Caco-2 (cell line): ENCODE measurements at regions not wholly inside any gene's neighbourhood (a gene's known extent, or its start where the extent isn't known, plus 50 kb on each side); places are given as distances from the start of the nearest gene placed in this dataset.

Experiments
- BruUV-seq: library from RNA; stranded (reverse); fragments of 400-500 nt; replicated peaks from 2 replicates; lab custom pipeline; 2021; lab: Mats Ljungman, UMichigan
- CTCF ChIA-PET: fragments of 300-600 bp; sonication (Branson Sonifier 250); formaldehyde crosslinking; loops from one replicate; lab custom pipeline; 2022; ENCODE audit warnings: antibody characterized with exemption; lab: Charles Lee
- POLR2A ChIA-PET: fragments of 300-600 bp; sonication (Branson Sonifier 250); formaldehyde crosslinking; loops from one replicate; lab custom pipeline; 2022; ENCODE audit warnings: antibody characterized with exemption; lab: Charles Lee
- DNase-seq, 2 experiments: peaks; one replicate each; pipeline versions ENCODE4 v3.0.0 to v3.0.0-alpha.2; 2020 to 2022
- H3K27me3 ChIP-seq: replicated peaks from 2 replicates; pipeline ENCODE4 v1.6.0; 2011; ENCODE audit warnings: low read length; ENCODE audit not compliant: control insufficient read depth, insufficient read depth
- H3K36me3 ChIP-seq: 2 replicates; pipeline ENCODE4 v1.5.1; 2011; ENCODE audit warnings: low read length; ENCODE audit not compliant: control insufficient read depth, insufficient read depth
- H3K4me1 ChIP-seq: fragments of 250-450 bp; sonication (Bioruptor Pico); 2 replicates; pipeline ENCODE4 v1.5.1; 2020; ENCODE audit warnings: mild to moderate bottlenecking
- H3K4me3 ChIP-seq: 2 replicates; pipeline ENCODE4 v1.5.1; 2011; ENCODE audit warnings: low read depth, mild to moderate bottlenecking, control low read depth, low read length
- H3K9me3 ChIP-seq: fragments of 250-450 bp; sonication (Bioruptor Pico); 2 replicates; pipeline ENCODE4 v1.5.1; 2020; ENCODE audit warnings: mild to moderate bottlenecking, moderate library complexity
- H3K27ac Mint-ChIP-seq: one replicate; pipeline ENCODE4 v1.8.0; 2022; ENCODE audit warnings: mixed read lengths; ENCODE audit not compliant: unreplicated experiment
- H3K27me3 Mint-ChIP-seq: one replicate; pipeline ENCODE4 v1.8.0; 2022; ENCODE audit warnings: mixed read lengths; ENCODE audit not compliant: insufficient read depth, unreplicated experiment
- H3K36me3 Mint-ChIP-seq: one replicate; pipeline ENCODE4 v1.8.0; 2022; ENCODE audit warnings: mild to moderate bottlenecking, mixed read lengths; ENCODE audit not compliant: insufficient read depth, unreplicated experiment
- H3K4me1 Mint-ChIP-seq: one replicate; pipeline ENCODE4 v1.8.0; 2022; ENCODE audit warnings: low read depth, mixed read lengths; ENCODE audit not compliant: unreplicated experiment
- H3K4me3 Mint-ChIP-seq: one replicate; pipeline ENCODE4 v1.8.0; 2022; ENCODE audit warnings: mild to moderate bottlenecking, moderate library complexity, mixed read lengths; ENCODE audit not compliant: unreplicated experiment
- H3K9me3 Mint-ChIP-seq: one replicate; pipeline ENCODE4 v1.8.0; 2022; ENCODE audit warnings: mixed read lengths; ENCODE audit not compliant: unreplicated experiment
- CTCF ChIP-seq, 2 experiments: fragments of 200-600 bp in 1 of 2; IDR thresholded peaks; 1 replicate in 1 of 2; 2 replicates in 1 of 2; pipeline versions ENCODE4 v1.5.1 to v1.8.0; 2011 to 2022; ENCODE audit warnings: antibody characterized with exemption in 1 of 2, control low read depth in 1 of 2, inconsistent platforms in 1 of 2, low read depth in 1 of 2, low read length in 1 of 2, mild to moderate bottlenecking in 1 of 2, moderate library complexity in 1 of 2; ENCODE audit not compliant: insufficient read depth in 1 of 2, severe bottlenecking in 1 of 2, unreplicated experiment in 1 of 2
- intact Hi-C: fragments of 100-400 bp; cut with micrococcal nuclease; formaldehyde crosslinking; loops from one replicate; pipeline ENCODE4 v1.10.0; 2022; ENCODE audit not compliant: unreplicated experiment

- DNase-seq: no peak
- H3K4me1 Mint-ChIP-seq: no peaks in the 10 kb centered on the region
- no peaks in the 10 kb centered on the region for H3K9me3 Mint-ChIP-seq
- no peaks in the 10 kb centered on the region for H3K27me3 Mint-ChIP-seq
- BruUV-seq: no TSS peak
- H3K4me1 ChIP-seq: no peaks in the 10 kb centered on the region
- POLR2A ChIA-PET: no interaction called here
- no peaks in the 10 kb centered on the region for H3K36me3 ChIP-seq
- no peak overlapping the region for H3K27ac Mint-ChIP-seq
- no peak overlapping the region for H3K4me3 Mint-ChIP-seq
- no peaks in the 10 kb centered on the region for H3K9me3 ChIP-seq
- TF ChIP-seq CTCF (IDR thresholded peaks at IDR 0.05; ENCODE audit: insufficient read depth in 1 of 2, low read depth in 1 of 2, low read length in 1 of 2, severe bottlenecking in 1 of 2, unreplicated experiment in 1 of 2): no peak
- no peaks in the 10 kb centered on the region for H3K36me3 Mint-ChIP-seq
- H3K27me3 ChIP-seq: no peaks in the 10 kb centered on the region
- H3K4me3 ChIP-seq: no peak overlapping the region
- CTCF ChIA-PET: no interaction called here
- intact Hi-C loops: no loop called here
These were observed 578.3 kb upstream of the FRG1 start for GRCh38 chr4:189362364-189362763.

- intact Hi-C loops: no loop called here
- DNase-seq: no peak
- no peaks in the 10 kb centered on the region for H3K4me1 Mint-ChIP-seq
These were observed 576.6 kb upstream of the FRG1 start for GRCh38 chr4:189364032-189364449.

GRCh38 chr4:189365451-189365850 is 575.2 kb upstream of the FRG1 start:
- CTCF ChIA-PET: no interaction called here
- no peaks in the 10 kb centered on the region for H3K9me3 Mint-ChIP-seq

More at GRCh38 chr4:189364032-189364449, 576.6 kb upstream of the FRG1 start:
- Mint-ChIP-seq H3K4me3 (no peak overlapping the region), H3K27me3 (no peaks in the 10 kb centered on the region), H3K27ac (no peak overlapping the region), H3K36me3 (no peaks in the 10 kb centered on the region), H3K9me3 (no peaks in the 10 kb centered on the region)
- H3K36me3 ChIP-seq: no peaks in the 10 kb centered on the region
- ChIA-PET CTCF (no interaction called here), POLR2A (no interaction called here)
- no peak overlapping the region for H3K4me3 ChIP-seq
- H3K9me3 ChIP-seq: no peaks in the 10 kb centered on the region
- H3K27me3 ChIP-seq: no peaks in the 10 kb centered on the region
- BruUV-seq: no TSS peak
- TF ChIP-seq CTCF (IDR thresholded peaks at IDR 0.05; ENCODE audit: insufficient read depth in 1 of 2, low read depth in 1 of 2, low read length in 1 of 2, severe bottlenecking in 1 of 2, unreplicated experiment in 1 of 2): no peak
- H3K4me1 ChIP-seq: no peaks in the 10 kb centered on the region

More at GRCh38 chr4:189365451-189365850, 575.2 kb upstream of the FRG1 start:
- Mint-ChIP-seq H3K4me3 (no peak overlapping the region), H3K36me3 (no peaks in the 10 kb centered on the region), H3K4me1 (no peaks in the 10 kb centered on the region), H3K27me3 (no peaks in the 10 kb centered on the region), H3K27ac (no peak overlapping the region)
- no peak for DNase-seq
- Histone ChIP-seq H3K4me3 (no peak overlapping the region), H3K27me3 (no peaks in the 10 kb centered on the region), H3K36me3 (no peaks in the 10 kb centered on the region), H3K4me1 (no peaks in the 10 kb centered on the region), H3K9me3 (no peaks in the 10 kb centered on the region)
- POLR2A ChIA-PET: no interaction called here
- TF ChIP-seq CTCF (IDR thresholded peaks at IDR 0.05; ENCODE audit: insufficient read depth in 1 of 2, low read depth in 1 of 2, low read length in 1 of 2, severe bottlenecking in 1 of 2, unreplicated experiment in 1 of 2): no peak
- intact Hi-C loops: no loop called here
- no TSS peak for BruUV-seq
